K562 (cell line): ENCODE measurements at regions not wholly inside any gene's neighbourhood (a gene's known extent, or its start where the extent isn't known, plus 50 kb on each side); places are given as distances from the start of the nearest gene placed in this dataset.
"Not testable (repeated sequence)": the region's sequence is repeated elsewhere in the genome, so short reads cannot be mapped to it uniquely, and the experiment has no call there.

Experiments
- MYC ChIP-seq, 2 experiments: fragments of 250-450 bp in 1 of 2; sonication (Bioruptor Pico) in 1 of 2; IDR thresholded peaks; 2 replicates each; pipeline versions ENCODE4 v1.5.1 to v1.6.1; 2012 to 2021; ENCODE audit warnings: low read depth in 2 of 2, borderline replicate concordance in 1 of 2, improper control_type of control experiment in 1 of 2, low read length in 1 of 2, mild to moderate bottlenecking in 1 of 2, moderate library complexity in 1 of 2
- RBM15 ChIP-seq: fragments of 200-400 bp; formaldehyde crosslinking; IDR thresholded peaks from 2 replicates; pipeline ENCODE4 v1.6.1; 2018; ENCODE audit warnings: mild to moderate bottlenecking, low read length, moderate library complexity; ENCODE audit not compliant: insufficient read depth
- ZKSCAN3 ChIP-seq: fragments of 250-450 bp; sonication (Bioruptor Pico); IDR thresholded peaks from 2 replicates; pipeline ENCODE4 v1.4.0; 2020
- TF ChIP-seq, protein P1 (sequence below): fragments of 150-350 bp; IDR thresholded peaks from 2 replicates; pipeline ENCODE4 v1.6.1; 2014; ENCODE audit warnings: low read depth, mild to moderate bottlenecking, low read length, borderline replicate concordance

DNA sequence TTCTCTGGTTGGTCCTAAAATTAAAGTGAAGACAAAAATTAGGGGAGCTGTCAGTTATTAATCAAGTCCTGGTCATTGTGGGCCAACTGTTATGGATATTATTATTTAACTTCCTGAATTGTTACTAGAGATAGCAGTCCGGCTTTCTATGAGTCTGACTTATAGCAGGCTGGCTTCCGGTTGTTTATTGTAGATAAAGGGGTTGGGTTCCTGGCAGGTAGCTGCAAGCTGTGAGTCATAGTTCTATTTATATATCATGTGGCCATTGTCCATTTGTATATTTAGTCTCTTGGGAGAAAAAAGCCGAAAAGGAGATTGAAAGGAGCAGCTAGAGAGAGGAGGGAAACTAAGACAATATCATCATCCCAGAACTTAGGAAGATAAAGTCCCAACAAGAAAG, 2668.0 kb upstream of the TPTE start:
- not testable (repeated sequence) for TF ChIP-seq RBM15; MYC (IDR thresholded peaks at IDR 0.05; ENCODE audit: low read depth, low read length); MYC (CRISPR knock-in tag; IDR thresholded peaks at IDR 0.05; ENCODE audit: borderline replicate concordance, low read depth); ZKSCAN3 (CRISPR knock-in tag)
- TF ChIP-seq, protein P1, sequence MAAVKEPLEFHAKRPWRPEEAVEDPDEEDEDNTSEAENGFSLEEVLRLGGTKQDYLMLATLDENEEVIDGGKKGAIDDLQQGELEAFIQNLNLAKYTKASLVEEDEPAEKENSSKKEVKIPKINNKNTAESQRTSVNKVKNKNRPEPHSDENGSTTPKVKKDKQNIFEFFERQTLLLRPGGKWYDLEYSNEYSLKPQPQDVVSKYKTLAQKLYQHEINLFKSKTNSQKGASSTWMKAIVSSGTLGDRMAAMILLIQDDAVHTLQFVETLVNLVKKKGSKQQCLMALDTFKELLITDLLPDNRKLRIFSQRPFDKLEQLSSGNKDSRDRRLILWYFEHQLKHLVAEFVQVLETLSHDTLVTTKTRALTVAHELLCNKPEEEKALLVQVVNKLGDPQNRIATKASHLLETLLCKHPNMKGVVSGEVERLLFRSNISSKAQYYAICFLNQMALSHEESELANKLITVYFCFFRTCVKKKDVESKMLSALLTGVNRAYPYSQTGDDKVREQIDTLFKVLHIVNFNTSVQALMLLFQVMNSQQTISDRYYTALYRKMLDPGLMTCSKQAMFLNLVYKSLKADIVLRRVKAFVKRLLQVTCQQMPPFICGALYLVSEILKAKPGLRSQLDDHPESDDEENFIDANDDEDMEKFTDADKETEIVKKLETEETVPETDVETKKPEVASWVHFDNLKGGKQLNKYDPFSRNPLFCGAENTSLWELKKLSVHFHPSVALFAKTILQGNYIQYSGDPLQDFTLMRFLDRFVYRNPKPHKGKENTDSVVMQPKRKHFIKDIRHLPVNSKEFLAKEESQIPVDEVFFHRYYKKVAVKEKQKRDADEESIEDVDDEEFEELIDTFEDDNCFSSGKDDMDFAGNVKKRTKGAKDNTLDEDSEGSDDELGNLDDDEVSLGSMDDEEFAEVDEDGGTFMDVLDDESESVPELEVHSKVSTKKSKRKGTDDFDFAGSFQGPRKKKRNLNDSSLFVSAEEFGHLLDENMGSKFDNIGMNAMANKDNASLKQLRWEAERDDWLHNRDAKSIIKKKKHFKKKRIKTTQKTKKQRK = not testable (repeated sequence)
